Fibroblast of villous mesenchyme (primary cell): ENCODE measurements at regions not wholly inside any gene's neighbourhood (a gene's known extent, or its start where the extent isn't known, plus 50 kb on each side); places are given as distances from the start of the nearest gene placed in this dataset.

Experiments
- DNase-seq: peaks from one replicate; pipeline ENCODE4 v3.0.0-alpha.2; 2010; ENCODE audit warnings: low read depth
- H3K4me3 ChIP-seq: 2 replicates; pipeline ENCODE4 v1.5.1; 2011; ENCODE audit warnings: low read depth, mild to moderate bottlenecking, low read length
- TF ChIP-seq, protein P1 (sequence below): IDR thresholded peaks from 2 replicates; pipeline ENCODE4 v1.5.1; 2012; ENCODE audit warnings: low read depth, mild to moderate bottlenecking, low read length; ENCODE audit not compliant: insufficient read depth

- TF ChIP-seq, protein P1, sequence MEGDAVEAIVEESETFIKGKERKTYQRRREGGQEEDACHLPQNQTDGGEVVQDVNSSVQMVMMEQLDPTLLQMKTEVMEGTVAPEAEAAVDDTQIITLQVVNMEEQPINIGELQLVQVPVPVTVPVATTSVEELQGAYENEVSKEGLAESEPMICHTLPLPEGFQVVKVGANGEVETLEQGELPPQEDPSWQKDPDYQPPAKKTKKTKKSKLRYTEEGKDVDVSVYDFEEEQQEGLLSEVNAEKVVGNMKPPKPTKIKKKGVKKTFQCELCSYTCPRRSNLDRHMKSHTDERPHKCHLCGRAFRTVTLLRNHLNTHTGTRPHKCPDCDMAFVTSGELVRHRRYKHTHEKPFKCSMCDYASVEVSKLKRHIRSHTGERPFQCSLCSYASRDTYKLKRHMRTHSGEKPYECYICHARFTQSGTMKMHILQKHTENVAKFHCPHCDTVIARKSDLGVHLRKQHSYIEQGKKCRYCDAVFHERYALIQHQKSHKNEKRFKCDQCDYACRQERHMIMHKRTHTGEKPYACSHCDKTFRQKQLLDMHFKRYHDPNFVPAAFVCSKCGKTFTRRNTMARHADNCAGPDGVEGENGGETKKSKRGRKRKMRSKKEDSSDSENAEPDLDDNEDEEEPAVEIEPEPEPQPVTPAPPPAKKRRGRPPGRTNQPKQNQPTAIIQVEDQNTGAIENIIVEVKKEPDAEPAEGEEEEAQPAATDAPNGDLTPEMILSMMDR: no peak
- no peak for DNase-seq
- H3K4me3 ChIP-seq: no peak overlapping the region
Measured at GRCh38 chr6:134117409-134117808, 65.0 kb upstream of the SLC2A12 start.

DNA sequence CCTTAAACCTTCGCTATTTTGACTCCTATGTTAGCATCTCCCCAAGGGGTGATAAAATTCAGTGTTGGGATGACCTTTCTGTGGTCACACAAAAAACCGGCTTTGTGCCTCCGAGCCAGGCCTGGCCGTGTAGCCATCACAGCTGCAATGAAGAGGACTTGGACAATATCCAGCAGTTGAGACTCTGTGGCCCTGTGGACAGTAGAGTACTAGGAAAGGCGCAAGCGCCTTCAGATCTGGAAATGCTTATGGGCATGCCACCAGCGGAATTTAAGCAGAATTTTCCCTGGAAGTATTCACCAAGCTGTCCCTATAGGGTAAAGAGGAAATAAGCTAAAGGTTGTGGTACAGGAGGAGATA, 63.3 kb upstream of the SLC2A12 start:
- DNase-seq: no peak
- no peak overlapping the region for H3K4me3 ChIP-seq
- TF ChIP-seq, protein P1: no peak

DNA sequence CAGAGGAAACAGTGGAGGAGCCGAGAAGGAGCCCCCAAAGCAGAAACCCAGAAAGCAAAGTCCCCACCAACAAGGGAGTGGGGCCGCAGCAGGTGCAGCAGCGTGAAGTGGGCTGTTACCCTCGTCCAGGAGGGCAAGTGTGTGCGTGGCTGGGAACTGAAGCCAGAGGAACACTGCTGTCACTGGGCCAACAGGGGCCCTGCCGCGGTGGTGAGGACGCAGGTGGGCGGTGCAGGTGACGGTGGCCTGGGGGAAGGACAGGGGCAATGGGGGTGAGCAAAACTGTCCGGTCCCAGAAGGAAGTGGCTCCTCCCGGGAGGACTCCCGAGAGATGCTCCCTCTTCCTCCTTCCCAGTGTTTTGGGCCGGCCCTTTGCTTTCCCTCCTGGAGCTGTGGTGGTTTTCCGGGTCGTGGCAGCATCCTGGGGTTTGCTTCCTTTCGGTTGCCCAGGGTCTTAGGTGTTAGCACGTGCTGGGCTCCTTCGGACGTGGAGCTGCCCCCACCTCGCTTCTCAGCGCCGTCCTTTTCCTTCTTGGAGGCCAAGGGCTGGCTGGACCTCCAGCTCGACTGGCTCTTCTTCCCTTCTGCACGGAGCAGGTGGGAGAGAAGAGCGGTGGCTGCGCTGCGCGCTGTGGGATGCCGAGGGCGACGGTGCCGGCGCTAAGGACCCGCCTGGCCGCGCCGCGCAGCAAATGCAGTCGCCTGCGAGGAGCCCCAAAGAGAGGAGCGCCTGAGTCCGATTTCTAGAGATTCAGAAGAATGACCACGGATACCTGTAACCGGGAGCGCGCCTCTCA, 62.7 kb upstream of the SLC2A12 start:
- DNase-seq: no peak
- H3K4me3 ChIP-seq: no peak overlapping the region
- TF ChIP-seq, protein P1: no peak

- no peak overlapping the region for H3K4me3 ChIP-seq
- no peak for DNase-seq
- TF ChIP-seq, protein P1: no peak
Measured at GRCh38 chr6:134114489-134114888, 62.1 kb upstream of the SLC2A12 start.

DNA sequence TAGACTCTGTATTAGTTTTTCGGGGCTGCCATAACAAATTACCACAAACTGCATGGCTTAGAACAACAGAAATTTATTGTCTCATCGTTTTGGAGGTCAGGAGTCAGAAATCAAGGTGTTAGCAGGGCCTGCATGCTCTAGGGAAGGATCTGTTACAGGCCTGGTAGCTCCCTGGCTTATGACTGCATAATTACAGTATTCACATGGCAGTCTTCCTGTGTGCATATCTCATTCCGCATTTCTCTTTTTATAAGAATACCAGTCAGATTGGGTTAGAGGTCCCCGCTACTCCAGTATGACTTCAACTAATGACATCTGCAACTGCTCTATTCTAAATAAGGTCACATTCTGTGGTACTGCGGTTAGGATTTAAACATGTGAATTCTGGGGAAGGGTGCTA, 59.3 kb upstream of the SLC2A12 start:
- TF ChIP-seq, protein P1: no peak
- DNase-seq: no peak
- H3K4me3 ChIP-seq: no peak overlapping the region

DNA sequence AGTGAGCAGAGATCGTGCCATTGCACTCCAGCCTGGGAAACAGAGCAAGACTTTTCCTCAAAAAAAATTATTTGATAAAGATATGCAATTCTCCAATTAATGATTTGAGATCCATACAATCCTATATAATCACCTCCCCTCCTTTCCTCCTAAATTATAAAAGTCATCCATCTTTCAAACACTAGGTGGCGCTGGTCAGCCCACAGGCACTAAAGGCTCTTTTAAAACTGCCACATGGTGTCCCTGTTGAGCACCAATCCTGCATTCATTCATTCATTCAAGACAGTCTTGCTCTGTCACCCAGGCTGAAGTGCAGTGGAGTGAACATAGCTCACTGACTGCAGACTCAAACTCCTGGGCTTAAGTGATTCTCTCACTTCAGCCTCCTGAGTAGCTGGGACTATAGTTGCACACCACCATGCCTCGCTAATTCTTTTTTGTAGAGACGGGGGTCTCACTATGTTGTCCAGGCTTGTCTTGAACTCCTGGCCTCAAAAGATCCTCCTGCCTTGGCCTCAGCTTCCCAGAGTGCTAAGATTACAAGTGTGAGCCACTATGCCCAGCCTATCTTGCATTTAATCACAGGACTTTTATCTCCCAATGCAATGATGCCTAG, 58.7 kb upstream of the SLC2A12 start:
- TF ChIP-seq, protein P1: peak; percentile 93
- no peak overlapping the region for H3K4me3 ChIP-seq
- DNase-seq: peak; percentile 74
